CD4-positive, alpha-beta T cell treated with Interleukin-10 for 1 hour (primary cell): ENCODE measurements at regions not wholly inside any gene's neighbourhood (a gene's known extent, or its start where the extent isn't known, plus 50 kb on each side); places are given as distances from the start of the nearest gene placed in this dataset.
"Not testable (repeated sequence)": the region's sequence is repeated elsewhere in the genome, so short reads cannot be mapped to it uniquely, and the experiment has no call there.

Experiments used
- DNase-seq: peaks from one replicate; pipeline ENCODE4 v3.0.0-alpha.2; 2020

GRCh38 chr2:193885419-193885818 is 1690.7 kb upstream of the TMEFF2 start:
- no peak for DNase-seq

- no peak for DNase-seq
Observed at GRCh38 chr2:193883820-193884219, 1689.1 kb upstream of the TMEFF2 start.

- DNase-seq, result no peak
Observed at GRCh38 chr2:193876980-193877379, 1682.2 kb upstream of the TMEFF2 start.

- DNase-seq, result no peak
Observed at GRCh38 chr2:193869564-193869963, 1674.8 kb upstream of the TMEFF2 start.

- DNase-seq, result no peak
Observed at GRCh38 chr2:193868833-193869232, 1674.1 kb upstream of the TMEFF2 start.

GRCh38 chr2:193868132-193868531 is 1673.4 kb upstream of the TMEFF2 start:
- no peak for DNase-seq

- no peak for DNase-seq
Observed at GRCh38 chr2:193867454-193867853, 1672.7 kb upstream of the TMEFF2 start.

GRCh38 chr2:193861557-193861956 is 1666.8 kb upstream of the TMEFF2 start:
- no peak for DNase-seq

- no peak for DNase-seq
Observed at GRCh38 chr2:193847991-193848390, 1653.3 kb upstream of the TMEFF2 start.

GRCh38 chr2:193847130-193847529 is 1652.4 kb upstream of the TMEFF2 start:
- no peak for DNase-seq

- DNase-seq, result no peak
Observed at GRCh38 chr2:193845604-193846003, 1650.9 kb upstream of the TMEFF2 start.

GRCh38 chr2:193843675-193844074 is 1648.9 kb upstream of the TMEFF2 start:
- no peak for DNase-seq

- no peak for DNase-seq
Observed at GRCh38 chr2:193841384-193842150, 1646.8 kb upstream of the TMEFF2 start.

- DNase-seq, result no peak
Observed at GRCh38 chr2:193837111-193837738, 1642.5 kb upstream of the TMEFF2 start.

GRCh38 chr2:193836424-193837006 is 1641.8 kb upstream of the TMEFF2 start:
- DNase-seq, result not testable (repeated sequence)

GRCh38 chr2:193833895-193834294 is 1639.2 kb upstream of the TMEFF2 start:
- DNase-seq, result not testable (repeated sequence)

GRCh38 chr2:193824474-193824873 is 1629.7 kb upstream of the TMEFF2 start:
- no peak for DNase-seq

GRCh38 chr2:193818801-193819499 is 1624.2 kb upstream of the TMEFF2 start:
- DNase-seq, result no peak

- DNase-seq, result no peak
Observed at GRCh38 chr2:193816008-193816407, 1621.3 kb upstream of the TMEFF2 start.

GRCh38 chr2:193810533-193810932 is 1615.8 kb upstream of the TMEFF2 start:
- DNase-seq, result no peak

GRCh38 chr2:193808877-193809276 is 1614.1 kb upstream of the TMEFF2 start:
- DNase-seq, result no peak

GRCh38 chr2:193806088-193806774 is 1611.5 kb upstream of the TMEFF2 start:
- DNase-seq, result no peak

- no peak for DNase-seq
Observed at GRCh38 chr2:193796847-193797246, 1602.1 kb upstream of the TMEFF2 start.
